HG02623 (cell line): ENCODE measurements at regions not wholly inside any gene's neighbourhood (a gene's known extent, or its start where the extent isn't known, plus 50 kb on each side); places are given as distances from the start of the nearest gene placed in this dataset.

Experiments
- ATAC-seq: cut with Tn5 transposase; IDR thresholded peaks from one replicate; pipeline ENCODE4 v1.9.1; 2021; ENCODE audit warnings: moderate library complexity; ENCODE audit not compliant: unreplicated experiment

- no peak for ATAC-seq
Observed at GRCh38 chr5:66459728-66460127, 136.5 kb upstream of the MAST4 start.

GRCh38 chr5:66467564-66467963, 128.6 kb upstream of the MAST4 start:
- ATAC-seq, result no peak

- ATAC-seq, result no peak
Observed at GRCh38 chr5:66469684-66470083, 126.5 kb upstream of the MAST4 start.

- no peak for ATAC-seq
Observed at GRCh38 chr5:66472010-66472409, 124.2 kb upstream of the MAST4 start.

- no peak for ATAC-seq
Observed at GRCh38 chr5:66475731-66476130, 120.5 kb upstream of the MAST4 start.

GRCh38 chr5:66477596-66477995, 118.6 kb upstream of the MAST4 start:
- no peak for ATAC-seq

- ATAC-seq, result no peak
Observed at GRCh38 chr5:66494437-66494836, 101.8 kb upstream of the MAST4 start.

- no peak for ATAC-seq
Observed at GRCh38 chr5:66498791-66499207, 97.4 kb upstream of the MAST4 start.

- no peak for ATAC-seq
Observed at GRCh38 chr5:66503203-66503789, 92.9 kb upstream of the MAST4 start.

GRCh38 chr5:66507106-66507505, 89.1 kb upstream of the MAST4 start:
- ATAC-seq, result no peak

GRCh38 chr5:66511491-66511890, 84.7 kb upstream of the MAST4 start:
- ATAC-seq, result no peak

- no peak for ATAC-seq
Observed at GRCh38 chr5:66513130-66513529, 83.1 kb upstream of the MAST4 start.

- no peak for ATAC-seq
Observed at GRCh38 chr5:66515209-66515608, 81.0 kb upstream of the MAST4 start.

- no peak for ATAC-seq
Observed at GRCh38 chr5:66516550-66516949, 79.6 kb upstream of the MAST4 start.

- no peak for ATAC-seq
Observed at GRCh38 chr5:66517351-66517750, 78.8 kb upstream of the MAST4 start.

- no peak for ATAC-seq
Observed at GRCh38 chr5:66518052-66518451, 78.1 kb upstream of the MAST4 start.

- ATAC-seq, result no peak
Observed at GRCh38 chr5:66518753-66519152, 77.4 kb upstream of the MAST4 start.

GRCh38 chr5:66519626-66520025, 76.6 kb upstream of the MAST4 start:
- ATAC-seq, result no peak

GRCh38 chr5:66520854-66521253, 75.3 kb upstream of the MAST4 start:
- no peak for ATAC-seq

GRCh38 chr5:66527478-66528035, 68.6 kb upstream of the MAST4 start:
- ATAC-seq, result no peak

- no peak for ATAC-seq
Observed at GRCh38 chr5:66529182-66529581, 67.0 kb upstream of the MAST4 start.

- no peak for ATAC-seq
Observed at GRCh38 chr5:66529704-66530103, 66.5 kb upstream of the MAST4 start.

GRCh38 chr5:66538126-66538525, 58.1 kb upstream of the MAST4 start:
- ATAC-seq, result no peak
